ENCODE measurements at regions not wholly inside any gene's neighbourhood (a gene's known extent, or its start where the extent isn't known, plus 50 kb on each side); places are given as distances from the start of the nearest gene placed in this dataset.

GRCh38 chr16:65710107-65710506 lies 588.2 kb upstream of the CDH11 start:
- Histone ChIP-seq H3K9me3 (ENCODE audit: low read depth) (no peaks in the 10 kb centered on the region), H2AFZ (no peak overlapping the region), H3K9me2 (replicated peaks; ENCODE audit: insufficient read depth) (no peaks in the 10 kb centered on the region), H4K20me1 (ENCODE audit: insufficient read depth, poor library complexity, severe bottlenecking) (no peaks in the 10 kb centered on the region), H3K27ac (no peak overlapping the region), H3K79me2 (no peaks in the 10 kb centered on the region), H3K4me3 (no peak overlapping the region), H3K27me3 (no peaks in the 10 kb centered on the region), H3K36me3 (replicated peaks; ENCODE audit: insufficient read depth, low read depth) (no peaks in the 10 kb centered on the region), H3K4me1 (ENCODE audit: insufficient read depth) (no peaks in the 10 kb centered on the region), H3K4me2 (no peak overlapping the region)
- WGBS (ENCODE audit: low lambda C conversion rate, missing lambda C conversion rate), result 91% methylated on average over 8 of the region's 8 CpGs
- TF ChIP-seq EZH2phosphoT487 (IDR thresholded peaks at IDR 0.05; ENCODE audit: low read depth, severe bottlenecking, unreplicated experiment), result no peak
- no peak for TF ChIP-seq CTCF (IDR thresholded peaks at IDR 0.05; ENCODE audit: poor library complexity)
- TF ChIP-seq EZH2 (IDR thresholded peaks at IDR 0.05; ENCODE audit: borderline replicate concordance), result no peak
- no peak for DNase-seq (ENCODE audit: low spot score)

DNA sequence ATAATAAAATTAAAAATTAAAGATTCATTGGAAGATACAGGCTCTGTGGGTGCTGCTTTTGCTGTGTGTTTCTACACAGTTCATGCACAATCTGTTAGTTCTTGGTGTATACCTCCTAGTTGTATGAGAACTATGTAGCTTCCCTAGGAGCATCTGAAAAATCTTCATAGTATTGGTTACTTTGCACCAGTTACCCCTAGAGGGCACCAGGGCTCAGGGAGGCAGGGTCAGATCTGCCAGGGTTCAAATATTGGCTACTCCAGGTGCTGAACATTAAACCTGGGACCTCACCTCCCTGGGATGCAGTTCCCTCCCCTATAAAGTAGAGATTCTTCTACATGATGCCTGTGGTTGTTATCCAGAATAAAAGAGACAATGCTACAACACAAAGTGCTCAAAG lies 583.0 kb upstream of the CDH11 start:
- Histone ChIP-seq H3K9me3 (ENCODE audit: low read depth) (no peaks in the 10 kb centered on the region), H2AFZ (no peak overlapping the region), H3K79me2 (no peaks in the 10 kb centered on the region), H3K4me2 (no peak overlapping the region), H3K4me3 (no peak overlapping the region), H4K20me1 (ENCODE audit: insufficient read depth, poor library complexity, severe bottlenecking) (no peaks in the 10 kb centered on the region), H3K27me3 (no peaks in the 10 kb centered on the region), H3K27ac (no peak overlapping the region), H3K9me2 (replicated peaks; ENCODE audit: insufficient read depth) (no peaks in the 10 kb centered on the region), H3K4me1 (ENCODE audit: insufficient read depth) (peaks cover 10% of the 10 kb centered on the region), H3K36me3 (replicated peaks; ENCODE audit: insufficient read depth, low read depth) (no peaks in the 10 kb centered on the region)
- no peak for DNase-seq (ENCODE audit: low spot score)
- TF ChIP-seq EZH2 (IDR thresholded peaks at IDR 0.05; ENCODE audit: borderline replicate concordance) (no peak), CTCF (IDR thresholded peaks at IDR 0.05; ENCODE audit: poor library complexity) (peak; percentile 24), EZH2phosphoT487 (IDR thresholded peaks at IDR 0.05; ENCODE audit: low read depth, severe bottlenecking, unreplicated experiment) (no peak)

DNA sequence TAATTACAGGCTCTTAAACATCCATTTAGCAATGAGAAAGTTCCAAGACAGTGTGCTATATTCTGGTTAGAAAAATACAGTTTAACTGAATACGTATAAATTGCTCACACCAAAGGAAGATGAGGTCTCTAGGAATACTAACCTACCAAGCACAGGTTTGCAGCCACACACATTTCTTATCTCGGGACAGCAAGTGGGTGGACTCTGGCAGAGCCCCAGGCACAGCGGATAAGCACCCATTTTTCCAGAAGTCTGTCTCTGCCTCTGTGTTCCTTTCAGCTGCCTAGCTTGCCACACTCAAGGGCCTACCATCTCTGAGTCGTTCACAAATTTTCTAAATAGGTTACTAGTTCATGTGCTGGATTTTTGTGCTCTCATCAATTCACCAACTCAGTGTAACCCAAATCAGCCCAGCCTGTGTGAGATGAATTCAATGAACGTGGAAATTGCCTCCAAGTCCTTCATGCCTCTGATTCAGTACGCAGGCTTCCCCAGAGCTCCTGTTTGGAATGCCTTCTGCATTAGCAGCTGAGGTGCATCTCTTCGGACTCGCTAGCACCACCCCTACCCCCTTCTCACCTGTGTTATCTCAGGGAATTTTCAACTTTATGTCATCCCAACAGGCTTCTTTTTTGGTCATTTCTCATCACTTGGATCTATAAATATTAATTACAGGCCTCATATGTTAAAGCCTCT lies 581.0 kb upstream of the CDH11 start:
- no peaks in the 10 kb centered on the region for H3K36me3 ChIP-seq (replicated peaks; ENCODE audit: insufficient read depth, low read depth)
- H3K9me2 ChIP-seq (replicated peaks; ENCODE audit: insufficient read depth), result no peaks in the 10 kb centered on the region
- H3K79me2 ChIP-seq, result no peaks in the 10 kb centered on the region
- H3K4me2 ChIP-seq, result no peak overlapping the region
- H3K4me3 ChIP-seq, result no peak overlapping the region
- H3K4me1 ChIP-seq (ENCODE audit: insufficient read depth), result peaks cover 26% of the 10 kb centered on the region
- TF ChIP-seq CTCF (IDR thresholded peaks at IDR 0.05; ENCODE audit: poor library complexity) (no peak), EZH2 (IDR thresholded peaks at IDR 0.05; ENCODE audit: borderline replicate concordance) (no peak), EZH2phosphoT487 (IDR thresholded peaks at IDR 0.05; ENCODE audit: low read depth, severe bottlenecking, unreplicated experiment) (no peak)
- no peaks in the 10 kb centered on the region for H3K27me3 ChIP-seq
- H2AFZ ChIP-seq, result no peak overlapping the region
- no peaks in the 10 kb centered on the region for H4K20me1 ChIP-seq (ENCODE audit: insufficient read depth, poor library complexity, severe bottlenecking)
- 61% methylated on average over 8 of the region's 8 CpGs for WGBS (ENCODE audit: low lambda C conversion rate, missing lambda C conversion rate)
- H3K9me3 ChIP-seq (ENCODE audit: low read depth), result no peaks in the 10 kb centered on the region
- H3K27ac ChIP-seq, result no peak overlapping the region
- DNase-seq (ENCODE audit: low spot score), result no peak
